ENCODE measurements at regions not wholly inside any gene's neighbourhood (a gene's known extent, or its start where the extent isn't known, plus 50 kb on each side); places are given as distances from the start of the nearest gene placed in this dataset.

- ChIA-PET POLR2A (no interaction called here), CTCF (no interaction called here)
- ATAC-seq (ENCODE audit: low read depth) (no peak), DNase-seq (no peak)
- no peak overlapping the region for H3K4me2 ChIP-seq (replicated peaks; ENCODE audit: low read depth, low read length, poor library complexity, severe bottlenecking)
- no peak for TF ChIP-seq CTCF (IDR thresholded peaks at IDR 0.05)
- no peak for TF ChIP-seq EZH2 (IDR thresholded peaks at IDR 0.05; ENCODE audit: borderline replicate concordance, insufficient read depth, low read depth, low read length, poor library complexity, severe bottlenecking)
- WGBS (ENCODE audit: insufficient coverage) = 83% methylated on average over 3 of the region's 6 CpGs
- no peaks in the 10 kb centered on the region for H3K27me3 ChIP-seq (replicated peaks in 1 of 4; ENCODE audit: control extremely low read depth in 1 of 4, control insufficient read depth in 3 of 4, insufficient read depth in 4 of 4, low read length in 3 of 4)
- intact Hi-C loops (cut with micrococcal nuclease) = no loop called here
- H3K4me1 ChIP-seq (ENCODE audit: control insufficient read depth in 2 of 2, insufficient read depth in 2 of 2, low read length in 2 of 2) = no peaks in the 10 kb centered on the region
- H3K9ac ChIP-seq (ENCODE audit: low read length) = no peak overlapping the region
- no peak overlapping the region for H3K4me3 ChIP-seq (ENCODE audit: control extremely low read depth in 1 of 5, extremely low read depth in 1 of 5, insufficient read depth in 1 of 5, low read depth in 2 of 5, low read length in 4 of 5)
- no peaks in the 10 kb centered on the region for H3K36me3 ChIP-seq (replicated peaks in 1 of 2; ENCODE audit: control extremely low read depth in 1 of 2, control insufficient read depth in 1 of 2, extremely low read depth in 1 of 2, insufficient read depth in 2 of 2, low read length in 1 of 2)
- H3K79me2 ChIP-seq (ENCODE audit: control insufficient read depth, insufficient read depth, low read length) = no peaks in the 10 kb centered on the region
- Mint-ChIP-seq H3K4me3 (no peak overlapping the region), H3K9me3 (ENCODE audit: insufficient read depth) (peaks cover 4% of the 10 kb centered on the region), H3K27me3 (no peaks in the 10 kb centered on the region), H3K4me1 (no peaks in the 10 kb centered on the region), H3K27ac (no peak overlapping the region)
- H3K9me3 ChIP-seq (ENCODE audit: control extremely low read depth in 1 of 3, control insufficient read depth in 2 of 3, insufficient read depth in 1 of 3, low read length in 2 of 3) = no peaks in the 10 kb centered on the region
- H3K27ac ChIP-seq (ENCODE audit: low read length in 2 of 2) = no peak overlapping the region
- H4K20me1 ChIP-seq (ENCODE audit: control insufficient read depth, insufficient read depth, low read length, poor library complexity, severe bottlenecking) = no peaks in the 10 kb centered on the region
- H2AFZ ChIP-seq (ENCODE audit: insufficient read depth, low read depth, low read length, poor library complexity, severe bottlenecking) = no peak overlapping the region
Observed at GRCh38 chr9:74066605-74067004, 430.5 kb upstream of the RORB start.

- peaks cover 0 to 7% (median 0%) of the 10 kb centered on the region in 3 donors for H3K9me3 ChIP-seq (ENCODE audit: control extremely low read depth in 1 of 3, control insufficient read depth in 2 of 3, insufficient read depth in 1 of 3, low read length in 2 of 3)
- H3K27me3 Mint-ChIP-seq = no peaks in the 10 kb centered on the region
- no peaks in the 10 kb centered on the region for H3K4me1 Mint-ChIP-seq
- DNase-seq (no peak), ATAC-seq (ENCODE audit: low read depth) (no peak)
- no peak overlapping the region for H3K9ac ChIP-seq (ENCODE audit: low read length)
- POLR2A ChIA-PET = no interaction called here
- H3K27me3 ChIP-seq (replicated peaks in 1 of 4; ENCODE audit: control extremely low read depth in 1 of 4, control insufficient read depth in 3 of 4, insufficient read depth in 4 of 4, low read length in 3 of 4) = no peaks in the 10 kb centered on the region
- no peaks in the 10 kb centered on the region for H4K20me1 ChIP-seq (ENCODE audit: control insufficient read depth, insufficient read depth, low read length, poor library complexity, severe bottlenecking)
- H3K4me2 ChIP-seq (replicated peaks; ENCODE audit: low read depth, low read length, poor library complexity, severe bottlenecking) = no peak overlapping the region
- H3K4me3 ChIP-seq (ENCODE audit: control extremely low read depth in 1 of 5, extremely low read depth in 1 of 5, insufficient read depth in 1 of 5, low read depth in 2 of 5, low read length in 4 of 5) = no peak overlapping the region
- H3K27ac ChIP-seq (ENCODE audit: low read length in 2 of 2) = no peak overlapping the region
- TF ChIP-seq EZH2 (IDR thresholded peaks at IDR 0.05; ENCODE audit: borderline replicate concordance, insufficient read depth, low read depth, low read length, poor library complexity, severe bottlenecking) (no peak), CTCF (IDR thresholded peaks at IDR 0.05) (no peak)
- intact Hi-C loops (cut with micrococcal nuclease) = no loop called here
- H3K27ac Mint-ChIP-seq = no peak overlapping the region
- no peaks in the 10 kb centered on the region for H3K36me3 ChIP-seq (replicated peaks in 1 of 2; ENCODE audit: control extremely low read depth in 1 of 2, control insufficient read depth in 1 of 2, extremely low read depth in 1 of 2, insufficient read depth in 2 of 2, low read length in 1 of 2)
- CTCF ChIA-PET = no interaction called here
- H3K4me1 ChIP-seq (ENCODE audit: control insufficient read depth in 2 of 2, insufficient read depth in 2 of 2, low read length in 2 of 2) = no peaks in the 10 kb centered on the region
- H3K79me2 ChIP-seq (ENCODE audit: control insufficient read depth, insufficient read depth, low read length) = no peaks in the 10 kb centered on the region
- H3K9me3 Mint-ChIP-seq (ENCODE audit: insufficient read depth) = peaks cover 7% of the 10 kb centered on the region
- H3K4me3 Mint-ChIP-seq = no peak overlapping the region
- no peak overlapping the region for H2AFZ ChIP-seq (ENCODE audit: insufficient read depth, low read depth, low read length, poor library complexity, severe bottlenecking)
Observed at GRCh38 chr9:74071502-74071901, 425.6 kb upstream of the RORB start.
